CD4-positive, alpha-beta T cell treated with Interleukin-21 for 1 hour (primary cell): ENCODE measurements at regions not wholly inside any gene's neighbourhood (a gene's known extent, or its start where the extent isn't known, plus 50 kb on each side); places are given as distances from the start of the nearest gene placed in this dataset.

ENCODE experiments used
- DNase-seq: peaks from one replicate; pipeline ENCODE4 v3.0.0-alpha.2; 2020

GRCh38 chrX:5278908-5279307, 949.8 kb downstream of the NLGN4X start:
- DNase-seq: no peak

GRCh38 chrX:5265324-5265850, 963.3 kb downstream of the NLGN4X start:
- DNase-seq: no peak

- DNase-seq: no peak
These were observed 978.6 kb downstream of the NLGN4X start for GRCh38 chrX:5250106-5250505.

- no peak for DNase-seq
These were observed 986.4 kb downstream of the NLGN4X start for GRCh38 chrX:5242091-5242790.

GRCh38 chrX:5236749-5237148, 991.9 kb downstream of the NLGN4X start:
- no peak for DNase-seq

- DNase-seq: no peak
These were observed 992.6 kb downstream of the NLGN4X start for GRCh38 chrX:5236096-5236495.

GRCh38 chrX:5233830-5234229, 994.8 kb downstream of the NLGN4X start:
- DNase-seq: no peak

- DNase-seq: no peak
These were observed 1008.2 kb downstream of the NLGN4X start for GRCh38 chrX:5220421-5220820.

GRCh38 chrX:5194806-5195205, 1033.9 kb downstream of the NLGN4X start:
- DNase-seq: no peak

GRCh38 chrX:5180135-5180741, 1048.4 kb downstream of the NLGN4X start:
- no peak for DNase-seq

- DNase-seq: no peak
These were observed 1051.9 kb downstream of the NLGN4X start for GRCh38 chrX:5176766-5177165.

- no peak for DNase-seq
These were observed 1065.0 kb downstream of the NLGN4X start for GRCh38 chrX:5163663-5164062.

- DNase-seq: no peak
These were observed 1073.4 kb downstream of the NLGN4X start for GRCh38 chrX:5155301-5155700.

GRCh38 chrX:5145957-5146356, 1082.7 kb downstream of the NLGN4X start:
- DNase-seq: no peak

- no peak for DNase-seq
These were observed 1086.0 kb downstream of the NLGN4X start for GRCh38 chrX:5142644-5143043.

- no peak for DNase-seq
These were observed 1106.4 kb downstream of the NLGN4X start for GRCh38 chrX:5122181-5122678.

- no peak for DNase-seq
These were observed 1110.9 kb downstream of the NLGN4X start for GRCh38 chrX:5117816-5118215.

- DNase-seq: no peak
These were observed 1115.5 kb downstream of the NLGN4X start for GRCh38 chrX:5113128-5113527.

GRCh38 chrX:5100004-5100403, 1128.7 kb downstream of the NLGN4X start:
- no peak for DNase-seq

- DNase-seq: no peak
These were observed 1142.3 kb downstream of the NLGN4X start for GRCh38 chrX:5086388-5086787.

- no peak for DNase-seq
These were observed 1144.4 kb downstream of the NLGN4X start for GRCh38 chrX:5084279-5084678.

GRCh38 chrX:5082705-5083104, 1146.0 kb downstream of the NLGN4X start:
- DNase-seq: no peak

- DNase-seq: no peak
These were observed 1147.9 kb downstream of the NLGN4X start for GRCh38 chrX:5080791-5081190.

GRCh38 chrX:5068550-5068949, 1160.1 kb downstream of the NLGN4X start:
- no peak for DNase-seq
